Endothelial cell of umbilical vein (primary cell): ENCODE measurements at regions not wholly inside any gene's neighbourhood (a gene's known extent, or its start where the extent isn't known, plus 50 kb on each side); places are given as distances from the start of the nearest gene placed in this dataset.

Experiments used
- BruUV-seq: library from RNA; stranded (reverse); fragments of 400-500 nt; replicated peaks from 2 replicates; lab custom pipeline; 2021; lab: Mats Ljungman, UMichigan
- CTCF ChIA-PET: fragments of 300-600, 350-600 bp; sonication (Branson Sonifier 250); formaldehyde crosslinking; loops from one replicate; lab custom pipeline; 2021; ENCODE audit warnings: antibody characterized with exemption, inconsistent platforms; lab: Charles Lee
- POLR2A ChIA-PET: fragments of 300-600, 350-600 bp; sonication (Branson Sonifier 250); formaldehyde crosslinking; loops from one replicate; lab custom pipeline; 2021; ENCODE audit warnings: antibody characterized with exemption, inconsistent platforms; lab: Charles Lee
- DNase-seq: peaks from one replicate; pipeline ENCODE4 v3.0.0-alpha.2; 2011; ENCODE audit warnings: low read depth, low spot score
- FAIRE-seq: peaks from 2 replicates; lab custom pipeline; 2011; peaks lifted over from hg19 to GRCh38; lab: Jason Lieb, UNC
- H2AFZ ChIP-seq: 2 replicates; pipeline ENCODE4 v1.6.0; 2012; ENCODE audit warnings: low read depth, low read length, control low read depth, inconsistent platforms
- H3K27ac ChIP-seq: 2 replicates; pipeline ENCODE4 v1.5.1; 2011; ENCODE audit warnings: low read depth, mild to moderate bottlenecking, control low read depth, low read length, moderate library complexity; ENCODE audit not compliant: insufficient read depth
- H3K27me3 ChIP-seq, 2 experiments: 2 replicates each; pipeline versions ENCODE4 v1.6.0 to v1.6.1; 2011; ENCODE audit warnings: low read length in 2 of 2, mixed read lengths in 1 of 2; ENCODE audit not compliant: control insufficient read depth in 2 of 2, insufficient read depth in 2 of 2
- H3K36me3 ChIP-seq, 2 experiments: 2 replicates in 1 of 2; 3 replicates in 1 of 2; pipeline ENCODE4 v1.5.1; 2011; ENCODE audit warnings: low read length in 2 of 2, mild to moderate bottlenecking in 1 of 2, moderate library complexity in 1 of 2; ENCODE audit not compliant: control insufficient read depth in 2 of 2, insufficient read depth in 2 of 2; ENCODE audit errors: extremely low read depth in 1 of 2
- H3K4me1 ChIP-seq: 3 replicates; pipeline ENCODE4 v1.5.1; 2011; ENCODE audit warnings: mild to moderate bottlenecking, low read length; ENCODE audit not compliant: control insufficient read depth, insufficient read depth; ENCODE audit errors: extremely low read depth
- H3K4me2 ChIP-seq: 2 replicates; pipeline ENCODE4 v1.6.1; 2011; ENCODE audit warnings: low read length, control low read depth, mixed read lengths; ENCODE audit not compliant: insufficient read depth
- H3K4me3 ChIP-seq, 3 experiments: fragments of 200-600 bp in 1 of 3; sonication (generic), shearing (Covaris generic) in 1 of 3; replicated peaks in 1 of 3; 2 replicates each; pipeline ENCODE4 v1.5.1; 2011 to 2016; ENCODE audit warnings: control low read depth in 3 of 3, low read length in 3 of 3, mild to moderate bottlenecking in 2 of 3, inconsistent platforms in 1 of 3, low read depth in 1 of 3, moderate library complexity in 1 of 3; ENCODE audit not compliant: insufficient read depth in 1 of 3
- H3K79me2 ChIP-seq: 2 replicates; pipeline ENCODE4 v1.6.0; 2012; ENCODE audit warnings: low read length, inconsistent platforms; ENCODE audit not compliant: control insufficient read depth, insufficient read depth
- H3K9ac ChIP-seq: replicated peaks from 2 replicates; pipeline ENCODE3; 2011; ENCODE audit warnings: low read length, control low read depth; ENCODE audit not compliant: insufficient read depth; ENCODE audit errors: extremely low read depth
- H3K9me1 ChIP-seq: replicated peaks from 3 replicates; pipeline ENCODE4 v1.6.0; 2011; ENCODE audit warnings: mild to moderate bottlenecking, low read length; ENCODE audit not compliant: control insufficient read depth, insufficient read depth; ENCODE audit errors: extremely low read depth
- H3K9me3 ChIP-seq: replicated peaks from 2 replicates; pipeline ENCODE4 v1.5.1; 2012; ENCODE audit warnings: low read length, inconsistent platforms; ENCODE audit not compliant: control insufficient read depth, insufficient read depth
- H4K20me1 ChIP-seq: replicated peaks from 2 replicates; pipeline ENCODE3; 2011; ENCODE audit warnings: mild to moderate bottlenecking, low read length; ENCODE audit not compliant: control insufficient read depth, insufficient read depth; ENCODE audit errors: extremely low read depth
- EZH2 ChIP-seq: IDR thresholded peaks from 2 replicates; pipeline ENCODE4 v1.6.1; 2012; ENCODE audit warnings: borderline replicate concordance, low read depth, mild to moderate bottlenecking, moderate library complexity, low read length, inconsistent platforms; ENCODE audit not compliant: severe bottlenecking
- FOS ChIP-seq: IDR thresholded peaks from 2 replicates; pipeline ENCODE4 v1.6.1; 2011; ENCODE audit warnings: mild to moderate bottlenecking, low read length, moderate library complexity, borderline replicate concordance; ENCODE audit not compliant: insufficient read depth
- GATA2 ChIP-seq: IDR thresholded peaks from 2 replicates; pipeline ENCODE4 v1.7.0; 2011; ENCODE audit warnings: low read depth, mild to moderate bottlenecking, moderate library complexity, mixed read lengths, low read length; ENCODE audit not compliant: insufficient read length, insufficient read depth
- JUN ChIP-seq: IDR thresholded peaks from 2 replicates; pipeline ENCODE4 v1.6.1; 2011; ENCODE audit warnings: borderline replicate concordance, low read depth; ENCODE audit not compliant: insufficient read length, insufficient read depth
- MYC ChIP-seq: IDR thresholded peaks from one replicate; pipeline ENCODE4 v1.6.1; 2011; ENCODE audit warnings: mild to moderate bottlenecking, low read depth, low read length
- POLR2A ChIP-seq: IDR thresholded peaks from 2 replicates; pipeline ENCODE4 v1.6.1; 2012; ENCODE audit warnings: low read depth, mild to moderate bottlenecking, control low read depth, low read length
- POLR2AphosphoS5 ChIP-seq: IDR thresholded peaks from 2 replicates; pipeline ENCODE4 v1.6.1; 2012; ENCODE audit warnings: low read depth, mild to moderate bottlenecking, control low read depth, low read length, moderate library complexity; ENCODE audit not compliant: insufficient read depth
- dilution Hi-C: fragments of 300-500 bp; cut with MboI; formaldehyde crosslinking; loops from one replicate; pipeline ENCODE4 v1.15.0; 2019; ENCODE audit warnings: low sequenced_read_pairs; ENCODE audit not compliant: extremely low pct_ligation_motif_present
- intact Hi-C: fragments of 100-400 bp; cut with micrococcal nuclease; formaldehyde crosslinking; loops from one replicate; pipeline ENCODE4 v1.10.0; 2022
- TF ChIP-seq, protein P1 (sequence below), 2 donors: IDR thresholded peaks; 1 replicate in 1 of 2; 2 replicates in 1 of 2; pipeline ENCODE4 v1.5.1; 2011; ENCODE audit warnings: low read length in 2 of 2, mild to moderate bottlenecking in 2 of 2, moderate library complexity in 2 of 2, control low read depth in 1 of 2, inconsistent platforms in 1 of 2, low read depth in 1 of 2; ENCODE audit not compliant: insufficient read depth in 1 of 2; ENCODE audit errors: extremely low read depth in 1 of 2
- TF ChIP-seq, protein P2 (sequence below): IDR thresholded peaks from 2 replicates; pipeline ENCODE4 v1.6.1; 2011; ENCODE audit not compliant: insufficient read depth, insufficient read length

DNA sequence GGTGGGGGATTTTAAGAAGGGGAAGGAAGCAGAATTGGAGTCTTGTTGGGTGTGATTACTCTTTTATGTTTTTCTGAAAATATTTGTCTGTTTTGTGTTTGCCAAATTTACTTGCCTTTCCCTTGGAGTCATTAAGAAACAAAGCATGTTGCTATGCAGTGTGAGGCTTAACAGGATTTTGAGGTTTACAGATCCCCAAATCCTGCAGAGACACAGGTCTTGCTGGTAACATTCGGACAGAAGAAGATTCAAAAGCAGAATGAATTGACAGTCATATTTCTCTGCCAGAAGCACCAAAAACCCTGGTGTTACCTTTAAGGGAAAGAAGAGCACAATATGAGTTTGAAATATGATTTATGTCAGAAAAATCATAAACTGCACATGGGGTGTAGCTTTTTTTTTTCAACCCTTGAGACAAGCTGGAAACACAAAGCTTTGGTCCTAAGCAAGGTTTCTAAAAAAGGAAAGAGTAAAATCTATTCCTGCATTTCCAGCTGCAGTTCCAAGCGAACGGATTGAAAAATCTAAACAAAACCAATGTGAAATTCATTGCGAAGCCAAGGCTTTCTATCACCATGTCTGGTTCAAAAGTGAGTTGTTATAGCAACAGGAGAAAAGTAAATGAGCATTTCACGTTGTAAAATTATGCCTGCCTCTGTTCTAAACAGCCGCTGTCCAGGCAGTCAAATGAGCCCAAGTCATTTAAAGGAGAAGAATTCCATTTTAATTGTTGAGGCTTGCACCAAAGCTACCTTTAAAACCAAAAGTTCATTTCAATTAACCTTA is 358.9 kb upstream of the SASH1 start:
- DNase-seq (no peak), FAIRE-seq (no peak)
- H3K4me1 ChIP-seq, result no peaks in the 10 kb centered on the region
- H3K27me3 ChIP-seq, result no peaks in the 10 kb centered on the region
- no peak overlapping the region for H2AFZ ChIP-seq
- no peak for TF ChIP-seq POLR2A
- no peak for TF ChIP-seq JUN
- TF ChIP-seq FOS, result no peak
- no peak for TF ChIP-seq POLR2AphosphoS5
- TF ChIP-seq, protein P1, sequence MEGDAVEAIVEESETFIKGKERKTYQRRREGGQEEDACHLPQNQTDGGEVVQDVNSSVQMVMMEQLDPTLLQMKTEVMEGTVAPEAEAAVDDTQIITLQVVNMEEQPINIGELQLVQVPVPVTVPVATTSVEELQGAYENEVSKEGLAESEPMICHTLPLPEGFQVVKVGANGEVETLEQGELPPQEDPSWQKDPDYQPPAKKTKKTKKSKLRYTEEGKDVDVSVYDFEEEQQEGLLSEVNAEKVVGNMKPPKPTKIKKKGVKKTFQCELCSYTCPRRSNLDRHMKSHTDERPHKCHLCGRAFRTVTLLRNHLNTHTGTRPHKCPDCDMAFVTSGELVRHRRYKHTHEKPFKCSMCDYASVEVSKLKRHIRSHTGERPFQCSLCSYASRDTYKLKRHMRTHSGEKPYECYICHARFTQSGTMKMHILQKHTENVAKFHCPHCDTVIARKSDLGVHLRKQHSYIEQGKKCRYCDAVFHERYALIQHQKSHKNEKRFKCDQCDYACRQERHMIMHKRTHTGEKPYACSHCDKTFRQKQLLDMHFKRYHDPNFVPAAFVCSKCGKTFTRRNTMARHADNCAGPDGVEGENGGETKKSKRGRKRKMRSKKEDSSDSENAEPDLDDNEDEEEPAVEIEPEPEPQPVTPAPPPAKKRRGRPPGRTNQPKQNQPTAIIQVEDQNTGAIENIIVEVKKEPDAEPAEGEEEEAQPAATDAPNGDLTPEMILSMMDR (IDR thresholded peaks at IDR 0.05; ENCODE audit: extremely low read depth in 1 of 2, insufficient read depth in 1 of 2, low read depth in 1 of 2, low read length in 2 of 2), result no peak
- TF ChIP-seq, protein P2, sequence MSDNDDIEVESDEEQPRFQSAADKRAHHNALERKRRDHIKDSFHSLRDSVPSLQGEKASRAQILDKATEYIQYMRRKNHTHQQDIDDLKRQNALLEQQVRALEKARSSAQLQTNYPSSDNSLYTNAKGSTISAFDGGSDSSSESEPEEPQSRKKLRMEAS, result no peak
- no peak for TF ChIP-seq MYC
- TF ChIP-seq EZH2, result no peak
- no peak for TF ChIP-seq GATA2
- dilution Hi-C loops, result no loop called here
- intact Hi-C loops, result no loop called here
- CTCF ChIA-PET, result interaction anchor here (1.0 kb wide), 1 partner anchor 9 kb away, joined by 3 read pairs; no protein-coding TSS in a partner anchor
- no peak overlapping the region for H3K9ac ChIP-seq
- H4K20me1 ChIP-seq, result no peaks in the 10 kb centered on the region
- H3K4me3 ChIP-seq, result no peak overlapping the region
- H3K9me3 ChIP-seq, result no peaks in the 10 kb centered on the region
- POLR2A ChIA-PET, result no interaction called here
- no TSS peak for BruUV-seq
- H3K27ac ChIP-seq, result no peak overlapping the region
- no peaks in the 10 kb centered on the region for H3K9me1 ChIP-seq
- H3K79me2 ChIP-seq, result no peaks in the 10 kb centered on the region
- H3K4me2 ChIP-seq, result no peak overlapping the region
- H3K36me3 ChIP-seq, result no peaks in the 10 kb centered on the region
